DND-41 (cell line): ENCODE measurements at regions not wholly inside any gene's neighbourhood (a gene's known extent, or its start where the extent isn't known, plus 50 kb on each side); places are given as distances from the start of the nearest gene placed in this dataset.

Experiments
- CTCF ChIP-seq: IDR thresholded peaks from 2 replicates; pipeline ENCODE4 v1.5.1; 2012; ENCODE audit warnings: borderline replicate concordance, low read length, moderate library complexity, mild to moderate bottlenecking; ENCODE audit not compliant: poor library complexity, severe bottlenecking; ENCODE audit errors: extremely low read depth
- EZH2 ChIP-seq: IDR thresholded peaks from 3 replicates; pipeline ENCODE4 v1.6.1; 2012; ENCODE audit warnings: borderline replicate concordance, low read depth, mild to moderate bottlenecking, moderate library complexity, low read length, inconsistent platforms; ENCODE audit not compliant: severe bottlenecking

GRCh38 chr21:36265431-36265830, 54.6 kb upstream of the MORC3 start:
- TF ChIP-seq CTCF (no peak), EZH2 (no peak)
